ENCODE measurements at regions not wholly inside any gene's neighbourhood (a gene's known extent, or its start where the extent isn't known, plus 50 kb on each side); places are given as distances from the start of the nearest gene placed in this dataset.

GRCh38 chr18:34280000-34280399, 55.3 kb upstream of the NOL4 start:
- H3K4me3 ChIP-seq (ENCODE audit: low read depth, low read length) = no peak overlapping the region
- POLR2A ChIA-PET = no interaction called here
- CTCF ChIA-PET = no interaction called here
- TF ChIP-seq CTCF (IDR thresholded peaks at IDR 0.05; ENCODE audit: low read depth, low read length) = no peak
- H3K9me3 ChIP-seq (ENCODE audit: control insufficient read depth, insufficient read depth, low read length) = no peaks in the 10 kb centered on the region
- H3K27ac ChIP-seq (ENCODE audit: low read depth, low read length) = no peak overlapping the region
- DNase-seq (ENCODE audit: low read depth, low spot score) = no peak
- no peaks in the 10 kb centered on the region for H3K27me3 ChIP-seq (ENCODE audit: control insufficient read depth, insufficient read depth, low read length)

- H3K27ac ChIP-seq (ENCODE audit: low read depth, low read length) = no peak overlapping the region
- H3K4me3 ChIP-seq (ENCODE audit: low read depth, low read length) = no peak overlapping the region
- no peaks in the 10 kb centered on the region for H3K9me3 ChIP-seq (ENCODE audit: control insufficient read depth, insufficient read depth, low read length)
- POLR2A ChIA-PET = no interaction called here
- DNase-seq (ENCODE audit: low read depth, low spot score) = no peak
- no peak for TF ChIP-seq CTCF (IDR thresholded peaks at IDR 0.05; ENCODE audit: low read depth, low read length)
- CTCF ChIA-PET = no interaction called here
- H3K27me3 ChIP-seq (ENCODE audit: control insufficient read depth, insufficient read depth, low read length) = no peaks in the 10 kb centered on the region
Measured at GRCh38 chr18:34280653-34281052, 55.9 kb upstream of the NOL4 start.

DNA sequence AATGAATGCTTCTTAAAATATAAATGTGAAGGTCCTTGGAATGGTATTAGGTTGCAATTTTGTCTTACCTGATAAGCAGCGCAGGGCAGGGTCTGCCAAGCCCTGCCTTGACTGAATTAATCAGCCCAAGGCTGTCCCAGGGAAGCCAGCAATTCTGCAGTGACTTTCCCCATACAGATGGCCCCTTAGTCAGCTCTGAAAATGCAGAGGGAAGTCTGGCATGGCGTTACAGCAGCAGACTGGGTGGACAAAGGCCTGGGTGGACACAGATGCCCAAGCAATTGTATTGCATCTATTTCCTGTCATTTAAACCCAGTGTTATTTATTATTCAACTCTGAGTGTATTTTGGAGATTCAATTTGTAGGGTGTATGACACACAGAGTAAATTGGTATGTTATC, 56.6 kb upstream of the NOL4 start:
- Histone ChIP-seq H3K9me3 (ENCODE audit: control insufficient read depth, insufficient read depth, low read length) (no peaks in the 10 kb centered on the region), H3K4me3 (ENCODE audit: low read depth, low read length) (no peak overlapping the region), H3K27ac (ENCODE audit: low read depth, low read length) (no peak overlapping the region), H3K27me3 (ENCODE audit: control insufficient read depth, insufficient read depth, low read length) (no peaks in the 10 kb centered on the region)
- ChIA-PET POLR2A (no interaction called here), CTCF (no interaction called here)
- DNase-seq (ENCODE audit: low read depth, low spot score) = no peak
- no peak for TF ChIP-seq CTCF (IDR thresholded peaks at IDR 0.05; ENCODE audit: low read depth, low read length)

DNA sequence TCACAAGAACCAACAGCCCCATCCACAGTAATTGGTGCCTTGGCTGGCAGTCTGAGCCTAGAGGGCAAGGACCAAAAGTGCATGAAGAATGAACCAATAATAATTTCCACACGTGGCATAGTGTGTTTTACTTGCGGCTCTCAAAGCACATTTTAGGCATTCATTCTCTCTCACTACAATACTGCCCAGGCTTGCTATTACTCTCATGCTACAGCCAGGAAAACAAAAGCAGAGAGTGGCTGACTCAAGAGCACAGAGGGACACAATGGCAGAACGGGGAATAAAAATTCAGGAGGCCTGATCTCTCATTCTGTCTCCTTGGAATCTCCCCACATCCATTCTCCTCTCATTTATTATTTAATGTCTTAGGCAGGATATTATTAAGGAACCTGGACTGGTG, 57.0 kb upstream of the NOL4 start:
- CTCF ChIA-PET = no interaction called here
- POLR2A ChIA-PET = no interaction called here
- no peak for TF ChIP-seq CTCF (IDR thresholded peaks at IDR 0.05; ENCODE audit: low read depth, low read length)

GRCh38 chr18:34283506-34283905, 58.8 kb upstream of the NOL4 start:
- Histone ChIP-seq H3K27me3 (ENCODE audit: control insufficient read depth, insufficient read depth, low read length) (no peaks in the 10 kb centered on the region), H3K9me3 (ENCODE audit: control insufficient read depth, insufficient read depth, low read length) (no peaks in the 10 kb centered on the region), H3K4me3 (ENCODE audit: low read depth, low read length) (no peak overlapping the region), H3K27ac (ENCODE audit: low read depth, low read length) (no peak overlapping the region)
- no peak for TF ChIP-seq CTCF (IDR thresholded peaks at IDR 0.05; ENCODE audit: low read depth, low read length)
- CTCF ChIA-PET = no interaction called here
- POLR2A ChIA-PET = no interaction called here
- no peak for DNase-seq (ENCODE audit: low read depth, low spot score)

More for the DNA sequence above, 57.0 kb upstream of the NOL4 start:
- H3K9me3 ChIP-seq (ENCODE audit: control insufficient read depth, insufficient read depth, low read length) = no peaks in the 10 kb centered on the region
- H3K4me3 ChIP-seq (ENCODE audit: low read depth, low read length) = no peak overlapping the region
- no peaks in the 10 kb centered on the region for H3K27me3 ChIP-seq (ENCODE audit: control insufficient read depth, insufficient read depth, low read length)
- no peak overlapping the region for H3K27ac ChIP-seq (ENCODE audit: low read depth, low read length)
- DNase-seq (ENCODE audit: low read depth, low spot score) = no peak
